Left ventricle myocardium inferior (tissue), 1 donor: ENCODE measurements at regions not wholly inside any gene's neighbourhood (a gene's known extent, or its start where the extent isn't known, plus 50 kb on each side); places are given as distances from the start of the nearest gene placed in this dataset.

Source experiments
- DNase-seq: peaks from one replicate; pipeline ENCODE4 v3.0.0-alpha.2; 2020
- H3K27ac ChIP-seq: fragments of 200-600 bp; replicated peaks from 2 replicates; pipeline ENCODE4 v1.8.0; 2021
- H3K27me3 ChIP-seq: fragments of 200-600 bp; 2 replicates; pipeline ENCODE4 v1.8.0; 2021; ENCODE audit warnings: low read depth
- H3K36me3 ChIP-seq: fragments of 200-600 bp; 2 replicates; pipeline ENCODE4 v1.8.0; 2021
- H3K4me1 ChIP-seq: fragments of 200-600 bp; 2 replicates; pipeline ENCODE4 v1.8.0; 2021
- H3K4me3 ChIP-seq: fragments of 200-600 bp; 2 replicates; pipeline ENCODE4 v1.8.0; 2021; ENCODE audit warnings: mild to moderate bottlenecking, moderate library complexity
- H3K9me3 ChIP-seq: fragments of 200-600 bp; replicated peaks from 2 replicates; pipeline ENCODE4 v1.8.0; 2021
- CTCF ChIP-seq: fragments of 200-600 bp; IDR thresholded peaks from 2 replicates; pipeline ENCODE4 v1.8.0; 2021; ENCODE audit warnings: antibody characterized with exemption, mild to moderate bottlenecking, borderline replicate concordance
- intact Hi-C: fragments of 100-400 bp; cut with micrococcal nuclease; formaldehyde crosslinking; loops from one replicate; pipeline ENCODE4 v1.11.0; 2022
- donor health status: DM: no; HTN: yes; CAD: no; lungs with severe emphysema.

GRCh38 chr10:14384116-14384730 lies 53.5 kb upstream of the FRMD4A start:
- no peak for DNase-seq
- TF ChIP-seq CTCF: no peak
- Histone ChIP-seq H3K9me3 (peaks cover 4% of the 10 kb centered on the region), H3K27me3 (peaks cover 22% of the 10 kb centered on the region), H3K4me1 (no peaks in the 10 kb centered on the region), H3K27ac (no peak overlapping the region), H3K4me3 (no peak overlapping the region), H3K36me3 (no peaks in the 10 kb centered on the region)
- intact Hi-C loops: no loop called here

GRCh38 chr10:14383266-14383665 lies 52.5 kb upstream of the FRMD4A start:
- Histone ChIP-seq H3K36me3 (no peaks in the 10 kb centered on the region), H3K9me3 (peaks cover 4% of the 10 kb centered on the region), H3K27ac (no peak overlapping the region), H3K4me3 (no peak overlapping the region), H3K27me3 (peaks cover 23% of the 10 kb centered on the region), H3K4me1 (no peaks in the 10 kb centered on the region)
- no peak for TF ChIP-seq CTCF
- no peak for DNase-seq
- intact Hi-C loops: no loop called here

GRCh38 chr10:14382531-14382930 lies 51.8 kb upstream of the FRMD4A start:
- peaks cover 4% of the 10 kb centered on the region for H3K9me3 ChIP-seq
- TF ChIP-seq CTCF: no peak
- no peak overlapping the region for H3K4me3 ChIP-seq
- no peak for DNase-seq
- peaks cover 28% of the 10 kb centered on the region for H3K27me3 ChIP-seq
- intact Hi-C loops: no loop called here
- no peaks in the 10 kb centered on the region for H3K4me1 ChIP-seq
- H3K27ac ChIP-seq: no peak overlapping the region
- H3K36me3 ChIP-seq: no peaks in the 10 kb centered on the region

GRCh38 chr10:14382022-14382421 lies 51.3 kb upstream of the FRMD4A start:
- intact Hi-C loops: no loop called here
- H3K36me3 ChIP-seq: no peaks in the 10 kb centered on the region
- TF ChIP-seq CTCF: no peak
- H3K9me3 ChIP-seq: peaks cover 4% of the 10 kb centered on the region
- H3K27me3 ChIP-seq: peaks cover 28% of the 10 kb centered on the region
- DNase-seq: no peak
- H3K27ac ChIP-seq: no peak overlapping the region
- H3K4me3 ChIP-seq: no peak overlapping the region
- H3K4me1 ChIP-seq: no peaks in the 10 kb centered on the region

GRCh38 chr10:14381475-14381874 lies 50.8 kb upstream of the FRMD4A start:
- peaks cover 4% of the 10 kb centered on the region for H3K9me3 ChIP-seq
- no peak for TF ChIP-seq CTCF

More at GRCh38 chr10:14381475-14381874, 50.8 kb upstream of the FRMD4A start:
- Histone ChIP-seq H3K4me3 (no peak overlapping the region), H3K36me3 (no peaks in the 10 kb centered on the region), H3K27ac (no peak overlapping the region), H3K27me3 (peaks cover 30% of the 10 kb centered on the region), H3K4me1 (no peaks in the 10 kb centered on the region)
- intact Hi-C loops: no loop called here
- no peak for DNase-seq
